ENCODE measurements at regions not wholly inside any gene's neighbourhood (a gene's known extent, or its start where the extent isn't known, plus 50 kb on each side); places are given as distances from the start of the nearest gene placed in this dataset.
"Not testable (repeated sequence)": the region's sequence is repeated elsewhere in the genome, so short reads cannot be mapped to it uniquely, and the experiment has no call there.

- no peak for DNase-seq
Observed at GRCh38 chr2:83359336-83359735, 1099.7 kb downstream of the SUCLG1 start.

GRCh38 chr2:83342860-83343329 lies 1116.2 kb downstream of the SUCLG1 start:
- DNase-seq = no peak

GRCh38 chr2:83340424-83340823 lies 1118.7 kb downstream of the SUCLG1 start:
- no peak for DNase-seq

GRCh38 chr2:83339942-83340341 lies 1119.1 kb downstream of the SUCLG1 start:
- not testable (repeated sequence) for DNase-seq

GRCh38 chr2:83331810-83332209 lies 1127.3 kb downstream of the SUCLG1 start:
- DNase-seq = no peak

- no peak for DNase-seq
Observed at GRCh38 chr2:83323038-83323437, 1136.0 kb downstream of the SUCLG1 start.

- DNase-seq = no peak
Observed at GRCh38 chr2:83320053-83320452, 1139.0 kb downstream of the SUCLG1 start.

GRCh38 chr2:83305758-83306378 lies 1153.2 kb downstream of the SUCLG1 start:
- no peak for DNase-seq

- DNase-seq = no peak
Observed at GRCh38 chr2:83291083-83291482, 1168.0 kb downstream of the SUCLG1 start.

- no peak for DNase-seq
Observed at GRCh38 chr2:83282841-83283240, 1176.2 kb downstream of the SUCLG1 start.

- DNase-seq = no peak
Observed at GRCh38 chr2:83282043-83282795, 1176.9 kb downstream of the SUCLG1 start.

GRCh38 chr2:83280391-83280790 lies 1178.7 kb downstream of the SUCLG1 start:
- DNase-seq = no peak

- DNase-seq = no peak
Observed at GRCh38 chr2:83273322-83273721, 1185.8 kb downstream of the SUCLG1 start.

GRCh38 chr2:83261591-83262136 lies 1197.4 kb downstream of the SUCLG1 start:
- DNase-seq = no peak

- no peak for DNase-seq
Observed at GRCh38 chr2:83253848-83254247, 1205.2 kb downstream of the SUCLG1 start.

- DNase-seq = no peak
Observed at GRCh38 chr2:83251321-83251872, 1207.7 kb downstream of the SUCLG1 start.

GRCh38 chr2:83245806-83246537 lies 1213.1 kb downstream of the SUCLG1 start:
- not testable (repeated sequence) for DNase-seq

- DNase-seq = no peak
Observed at GRCh38 chr2:83240611-83241010, 1218.5 kb downstream of the SUCLG1 start.

- DNase-seq = no peak
Observed at GRCh38 chr2:83238111-83238510, 1221.0 kb downstream of the SUCLG1 start.

- no peak for DNase-seq
Observed at GRCh38 chr2:83234246-83234645, 1224.8 kb downstream of the SUCLG1 start.

- DNase-seq = no peak
Observed at GRCh38 chr2:83233781-83234180, 1225.3 kb downstream of the SUCLG1 start.

GRCh38 chr2:83233326-83233725 lies 1225.8 kb downstream of the SUCLG1 start:
- DNase-seq = no peak

- DNase-seq = no peak
Observed at GRCh38 chr2:83229443-83229842, 1229.6 kb downstream of the SUCLG1 start.

All from GDM1 (cell line).